Upper lobe of right lung (tissue), 1 donor: ENCODE measurements at regions not wholly inside any gene's neighbourhood (a gene's known extent, or its start where the extent isn't known, plus 50 kb on each side); places are given as distances from the start of the nearest gene placed in this dataset.

Experiments
- ATAC-seq: fragments of 200-7000 bp; cut with Tn5 transposase; one replicate; pipeline ENCODE4 v1.9.1; 2020; ENCODE audit warnings: mild to moderate bottlenecking, moderate library complexity
- DNase-seq: peaks from one replicate; pipeline ENCODE4 v3.0.0-alpha.2; 2020
- H3K27ac ChIP-seq: fragments of 200-600 bp; one replicate; pipeline ENCODE4 v1.8.0; 2022
- H3K27me3 ChIP-seq: fragments of 200-600 bp; one replicate; pipeline ENCODE4 v1.8.0; 2022; ENCODE audit warnings: mild to moderate bottlenecking
- H3K36me3 ChIP-seq: fragments of 200-600 bp; one replicate; pipeline ENCODE4 v1.8.0; 2022
- H3K4me1 ChIP-seq: fragments of 200-600 bp; one replicate; pipeline ENCODE4 v1.8.0; 2022
- H3K4me3 ChIP-seq: fragments of 200-600 bp; one replicate; pipeline ENCODE4 v1.8.0; 2022; ENCODE audit warnings: mild to moderate bottlenecking
- H3K9me3 ChIP-seq: fragments of 200-600 bp; one replicate; pipeline ENCODE4 v1.8.0; 2022
- CTCF ChIP-seq: fragments of 200-600 bp; IDR thresholded peaks from one replicate; pipeline ENCODE4 v1.8.0; 2022; ENCODE audit warnings: antibody characterized with exemption
- intact Hi-C: fragments of 100-400 bp; cut with DNase I; formaldehyde crosslinking; loops from one replicate; pipeline ENCODE4 v1.11.0; 2022
- donor health status: DM: no; HTN: yes; CAD: no; lungs with severe emphysema.

GRCh38 chr20:52379723-52380336 is 188.3 kb upstream of the ZFP64 start:
- no peaks in the 10 kb centered on the region for H3K4me1 ChIP-seq
- ATAC-seq (peak; percentile 64), DNase-seq (peak; percentile 72)

GRCh38 chr20:52372169-52372568 is 180.6 kb upstream of the ZFP64 start:
- no peak for DNase-seq
- H3K36me3 ChIP-seq = no peaks in the 10 kb centered on the region
- no peaks in the 10 kb centered on the region for H3K4me1 ChIP-seq
- ATAC-seq = no peak
- H3K9me3 ChIP-seq = no peaks in the 10 kb centered on the region
- H3K4me3 ChIP-seq = no peak overlapping the region
- no peaks in the 10 kb centered on the region for H3K27me3 ChIP-seq
- intact Hi-C loops = no loop called here
- no peak for TF ChIP-seq CTCF
- no peak overlapping the region for H3K27ac ChIP-seq

More at GRCh38 chr20:52379723-52380336, 188.3 kb upstream of the ZFP64 start:
- TF ChIP-seq CTCF = peak; percentile 97
- H3K36me3 ChIP-seq = no peaks in the 10 kb centered on the region
- no peaks in the 10 kb centered on the region for H3K27me3 ChIP-seq
- H3K4me3 ChIP-seq = no peak overlapping the region
- no peak overlapping the region for H3K27ac ChIP-seq
- no peaks in the 10 kb centered on the region for H3K9me3 ChIP-seq
- intact Hi-C loops = no loop called here

- no peaks in the 10 kb centered on the region for H3K9me3 ChIP-seq
- intact Hi-C loops = no loop called here
- ATAC-seq (no peak), DNase-seq (no peak)
- TF ChIP-seq CTCF = no peak
- no peak overlapping the region for H3K27ac ChIP-seq
- H3K4me1 ChIP-seq = no peaks in the 10 kb centered on the region
- H3K4me3 ChIP-seq = no peak overlapping the region
- no peaks in the 10 kb centered on the region for H3K36me3 ChIP-seq
- H3K27me3 ChIP-seq = no peaks in the 10 kb centered on the region
These were observed 174.1 kb upstream of the ZFP64 start for GRCh38 chr20:52365688-52366087.

GRCh38 chr20:52364405-52364804 is 172.8 kb upstream of the ZFP64 start:
- Histone ChIP-seq H3K9me3 (no peaks in the 10 kb centered on the region), H3K4me3 (no peak overlapping the region), H3K27me3 (no peaks in the 10 kb centered on the region), H3K4me1 (no peaks in the 10 kb centered on the region), H3K27ac (no peak overlapping the region), H3K36me3 (no peaks in the 10 kb centered on the region)
- ATAC-seq (no peak), DNase-seq (no peak)
- intact Hi-C loops = no loop called here
- TF ChIP-seq CTCF = no peak

- no peaks in the 10 kb centered on the region for H3K4me1 ChIP-seq
- H3K4me3 ChIP-seq = no peak overlapping the region
- TF ChIP-seq CTCF = no peak
- DNase-seq = no peak
- no peaks in the 10 kb centered on the region for H3K36me3 ChIP-seq
- no peak overlapping the region for H3K27ac ChIP-seq
- no peak for ATAC-seq
- no peaks in the 10 kb centered on the region for H3K9me3 ChIP-seq
- peaks cover 3% of the 10 kb centered on the region for H3K27me3 ChIP-seq
- intact Hi-C loops = no loop called here
These were observed 170.1 kb upstream of the ZFP64 start for GRCh38 chr20:52361650-52362049.

- DNase-seq = no peak
- Histone ChIP-seq H3K4me3 (no peak overlapping the region), H3K36me3 (no peaks in the 10 kb centered on the region), H3K4me1 (no peaks in the 10 kb centered on the region), H3K27ac (no peak overlapping the region), H3K9me3 (no peaks in the 10 kb centered on the region), H3K27me3 (no peaks in the 10 kb centered on the region)
- TF ChIP-seq CTCF = no peak
- intact Hi-C loops = no loop called here
- ATAC-seq = no peak
These were observed 158.2 kb upstream of the ZFP64 start for GRCh38 chr20:52349806-52350205.
